ENCODE measurements at regions not wholly inside any gene's neighbourhood (a gene's known extent, or its start where the extent isn't known, plus 50 kb on each side); places are given as distances from the start of the nearest gene placed in this dataset.

DNA sequence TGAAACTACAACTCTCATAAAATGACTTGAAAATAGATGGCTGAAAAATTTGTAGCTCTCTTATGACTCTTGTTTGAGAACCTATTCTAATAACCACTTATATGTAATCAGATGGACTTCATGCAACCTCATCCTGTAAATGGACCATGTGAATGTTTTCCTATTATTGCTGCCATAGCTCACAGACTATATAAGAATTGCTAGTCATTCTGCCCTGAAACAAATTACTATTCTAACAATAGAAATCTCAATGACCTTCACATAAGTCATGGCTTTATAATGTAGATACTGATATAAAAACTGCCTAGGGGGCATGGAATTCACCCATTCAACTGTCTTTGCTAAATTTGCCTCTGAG lies 1111.0 kb upstream of the ATXN8OS start:
- H3K4me1 ChIP-seq (ENCODE audit: control insufficient read depth in 1 of 2, insufficient read depth in 2 of 2, low read depth in 1 of 2, low read length in 1 of 2), result no peaks in the 10 kb centered on the region; a peak in 1 of 4 replicates
- no peak overlapping the region for H3K4me2 ChIP-seq
- H3K4me3 ChIP-seq (ENCODE audit: low read depth in 2 of 2, low read length in 1 of 2), result no peak overlapping the region
- no peaks in the 10 kb centered on the region for H3K36me3 ChIP-seq (replicated peaks in 1 of 2; ENCODE audit: control insufficient read depth in 1 of 2, insufficient read depth in 2 of 2, low read length in 1 of 2)
- no peak overlapping the region for H2AFZ ChIP-seq (ENCODE audit: low read depth)
- H3F3A ChIP-seq (replicated peaks; ENCODE audit: insufficient read depth), result no peaks in the 10 kb centered on the region
- no peaks in the 10 kb centered on the region for H3K9me3 ChIP-seq
- H4K20me1 ChIP-seq (ENCODE audit: insufficient read depth), result no peaks in the 10 kb centered on the region
- TF ChIP-seq, protein P1, sequence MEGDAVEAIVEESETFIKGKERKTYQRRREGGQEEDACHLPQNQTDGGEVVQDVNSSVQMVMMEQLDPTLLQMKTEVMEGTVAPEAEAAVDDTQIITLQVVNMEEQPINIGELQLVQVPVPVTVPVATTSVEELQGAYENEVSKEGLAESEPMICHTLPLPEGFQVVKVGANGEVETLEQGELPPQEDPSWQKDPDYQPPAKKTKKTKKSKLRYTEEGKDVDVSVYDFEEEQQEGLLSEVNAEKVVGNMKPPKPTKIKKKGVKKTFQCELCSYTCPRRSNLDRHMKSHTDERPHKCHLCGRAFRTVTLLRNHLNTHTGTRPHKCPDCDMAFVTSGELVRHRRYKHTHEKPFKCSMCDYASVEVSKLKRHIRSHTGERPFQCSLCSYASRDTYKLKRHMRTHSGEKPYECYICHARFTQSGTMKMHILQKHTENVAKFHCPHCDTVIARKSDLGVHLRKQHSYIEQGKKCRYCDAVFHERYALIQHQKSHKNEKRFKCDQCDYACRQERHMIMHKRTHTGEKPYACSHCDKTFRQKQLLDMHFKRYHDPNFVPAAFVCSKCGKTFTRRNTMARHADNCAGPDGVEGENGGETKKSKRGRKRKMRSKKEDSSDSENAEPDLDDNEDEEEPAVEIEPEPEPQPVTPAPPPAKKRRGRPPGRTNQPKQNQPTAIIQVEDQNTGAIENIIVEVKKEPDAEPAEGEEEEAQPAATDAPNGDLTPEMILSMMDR (IDR thresholded peaks at IDR 0.05), result no peak
- no peaks in the 10 kb centered on the region for H3K27me3 ChIP-seq (ENCODE audit: insufficient read depth)
- ChIA-PET POLR2A (no interaction called here), CTCF (no interaction called here)
- DNase-seq, result no peak
- H3K9ac ChIP-seq, result no peak overlapping the region
- H3K9me2 ChIP-seq, result no peaks in the 10 kb centered on the region
- peak overlapping the region in 1 of 2 experiments; percentile 47; a peak in 1 of 4 replicates for H3K27ac ChIP-seq (ENCODE audit: low read depth in 2 of 2, low read length in 1 of 2)
- no peaks in the 10 kb centered on the region for H3K79me2 ChIP-seq (ENCODE audit: insufficient read depth)

DNA sequence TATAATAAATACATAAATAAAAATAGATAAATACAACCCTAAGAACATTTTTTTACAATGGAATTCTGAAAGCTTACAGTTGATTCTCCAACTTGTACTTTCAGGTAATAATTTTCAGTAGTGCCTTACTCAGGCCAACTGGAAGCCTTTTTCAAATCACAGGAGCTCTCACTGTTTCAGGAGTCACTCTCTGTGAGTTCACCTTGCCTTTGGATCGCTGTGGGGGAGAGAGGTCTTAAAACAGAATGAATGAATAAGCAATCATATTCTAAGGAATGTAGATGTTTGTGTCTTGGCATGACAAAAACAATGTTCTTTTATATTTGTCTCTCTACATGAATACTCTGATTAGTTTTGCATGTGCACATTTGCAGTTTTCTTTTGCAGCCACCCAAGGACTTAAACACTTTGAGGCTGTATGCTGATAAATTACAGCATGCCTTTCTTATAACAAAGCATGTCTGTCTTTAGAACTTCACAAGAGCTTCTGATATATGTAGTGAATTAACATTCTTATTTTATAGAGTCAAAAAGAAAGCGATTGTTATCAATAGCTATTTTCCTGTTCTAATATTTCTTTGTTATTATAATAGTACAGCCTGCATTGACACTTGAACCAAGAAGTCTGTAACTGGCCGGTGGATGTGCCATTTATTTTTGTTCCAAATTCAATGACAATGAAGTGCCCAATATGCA lies 1111.5 kb upstream of the ATXN8OS start:
- H3K79me2 ChIP-seq (ENCODE audit: insufficient read depth), result no peaks in the 10 kb centered on the region
- H2AFZ ChIP-seq (ENCODE audit: low read depth), result no peak overlapping the region
- H3F3A ChIP-seq (replicated peaks; ENCODE audit: insufficient read depth), result no peaks in the 10 kb centered on the region
- DNase-seq, result no peak
- H3K4me2 ChIP-seq, result no peak overlapping the region
- peak overlapping the region in 1 of 2 experiments; percentile 47; a peak in 1 of 4 replicates for H3K27ac ChIP-seq (ENCODE audit: low read depth in 2 of 2, low read length in 1 of 2)
- CTCF ChIA-PET, result no interaction called here
- H4K20me1 ChIP-seq (ENCODE audit: insufficient read depth), result no peaks in the 10 kb centered on the region
- POLR2A ChIA-PET, result no interaction called here
- H3K27me3 ChIP-seq (ENCODE audit: insufficient read depth), result no peaks in the 10 kb centered on the region
- 50% methylated on average over 3 of the region's 3 CpGs for WGBS (ENCODE audit: low lambda C conversion rate)
- no peak overlapping the region for H3K9ac ChIP-seq
- no peaks in the 10 kb centered on the region for H3K36me3 ChIP-seq (replicated peaks in 1 of 2; ENCODE audit: control insufficient read depth in 1 of 2, insufficient read depth in 2 of 2, low read length in 1 of 2)
- H3K4me3 ChIP-seq (ENCODE audit: low read depth in 2 of 2, low read length in 1 of 2), result no peak overlapping the region
- H3K9me3 ChIP-seq, result no peaks in the 10 kb centered on the region
- H3K9me2 ChIP-seq, result no peaks in the 10 kb centered on the region
- H3K4me1 ChIP-seq (ENCODE audit: control insufficient read depth in 1 of 2, insufficient read depth in 2 of 2, low read depth in 1 of 2, low read length in 1 of 2), result no peaks in the 10 kb centered on the region; a peak in 1 of 4 replicates
- TF ChIP-seq SIN3A (IDR thresholded peaks at IDR 0.05; ENCODE audit: borderline replicate concordance, low read depth, low read length), result no peak
- TF ChIP-seq, protein P2, sequence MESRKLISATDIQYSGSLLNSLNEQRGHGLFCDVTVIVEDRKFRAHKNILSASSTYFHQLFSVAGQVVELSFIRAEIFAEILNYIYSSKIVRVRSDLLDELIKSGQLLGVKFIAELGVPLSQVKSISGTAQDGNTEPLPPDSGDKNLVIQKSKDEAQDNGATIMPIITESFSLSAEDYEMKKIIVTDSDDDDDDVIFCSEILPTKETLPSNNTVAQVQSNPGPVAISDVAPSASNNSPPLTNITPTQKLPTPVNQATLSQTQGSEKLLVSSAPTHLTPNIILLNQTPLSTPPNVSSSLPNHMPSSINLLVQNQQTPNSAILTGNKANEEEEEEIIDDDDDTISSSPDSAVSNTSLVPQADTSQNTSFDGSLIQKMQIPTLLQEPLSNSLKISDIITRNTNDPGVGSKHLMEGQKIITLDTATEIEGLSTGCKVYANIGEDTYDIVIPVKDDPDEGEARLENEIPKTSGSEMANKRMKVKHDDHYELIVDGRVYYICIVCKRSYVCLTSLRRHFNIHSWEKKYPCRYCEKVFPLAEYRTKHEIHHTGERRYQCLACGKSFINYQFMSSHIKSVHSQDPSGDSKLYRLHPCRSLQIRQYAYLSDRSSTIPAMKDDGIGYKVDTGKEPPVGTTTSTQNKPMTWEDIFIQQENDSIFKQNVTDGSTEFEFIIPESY (IDR thresholded peaks at IDR 0.05; ENCODE audit: borderline replicate concordance, low read depth), result no peak
- TF ChIP-seq RAD21 (IDR thresholded peaks at IDR 0.05; ENCODE audit: low read length), result no peak
- TF ChIP-seq GABPA (IDR thresholded peaks at IDR 0.05; ENCODE audit: low read depth), result no peak
- TF ChIP-seq EZH2phosphoT487 (IDR thresholded peaks at IDR 0.05; ENCODE audit: borderline replicate concordance, low read depth), result no peak
- TF ChIP-seq TCF12 (IDR thresholded peaks at IDR 0.05), result no peak
- TF ChIP-seq, protein P3, sequence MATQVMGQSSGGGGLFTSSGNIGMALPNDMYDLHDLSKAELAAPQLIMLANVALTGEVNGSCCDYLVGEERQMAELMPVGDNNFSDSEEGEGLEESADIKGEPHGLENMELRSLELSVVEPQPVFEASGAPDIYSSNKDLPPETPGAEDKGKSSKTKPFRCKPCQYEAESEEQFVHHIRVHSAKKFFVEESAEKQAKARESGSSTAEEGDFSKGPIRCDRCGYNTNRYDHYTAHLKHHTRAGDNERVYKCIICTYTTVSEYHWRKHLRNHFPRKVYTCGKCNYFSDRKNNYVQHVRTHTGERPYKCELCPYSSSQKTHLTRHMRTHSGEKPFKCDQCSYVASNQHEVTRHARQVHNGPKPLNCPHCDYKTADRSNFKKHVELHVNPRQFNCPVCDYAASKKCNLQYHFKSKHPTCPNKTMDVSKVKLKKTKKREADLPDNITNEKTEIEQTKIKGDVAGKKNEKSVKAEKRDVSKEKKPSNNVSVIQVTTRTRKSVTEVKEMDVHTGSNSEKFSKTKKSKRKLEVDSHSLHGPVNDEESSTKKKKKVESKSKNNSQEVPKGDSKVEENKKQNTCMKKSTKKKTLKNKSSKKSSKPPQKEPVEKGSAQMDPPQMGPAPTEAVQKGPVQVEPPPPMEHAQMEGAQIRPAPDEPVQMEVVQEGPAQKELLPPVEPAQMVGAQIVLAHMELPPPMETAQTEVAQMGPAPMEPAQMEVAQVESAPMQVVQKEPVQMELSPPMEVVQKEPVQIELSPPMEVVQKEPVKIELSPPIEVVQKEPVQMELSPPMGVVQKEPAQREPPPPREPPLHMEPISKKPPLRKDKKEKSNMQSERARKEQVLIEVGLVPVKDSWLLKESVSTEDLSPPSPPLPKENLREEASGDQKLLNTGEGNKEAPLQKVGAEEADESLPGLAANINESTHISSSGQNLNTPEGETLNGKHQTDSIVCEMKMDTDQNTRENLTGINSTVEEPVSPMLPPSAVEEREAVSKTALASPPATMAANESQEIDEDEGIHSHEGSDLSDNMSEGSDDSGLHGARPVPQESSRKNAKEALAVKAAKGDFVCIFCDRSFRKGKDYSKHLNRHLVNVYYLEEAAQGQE (IDR thresholded peaks at IDR 0.05; ENCODE audit: low read depth, low read length), result no peak
- no peak for TF ChIP-seq CHD2 (IDR thresholded peaks at IDR 0.05; ENCODE audit: low read length, partially characterized antibody)
- TF ChIP-seq, protein P4, sequence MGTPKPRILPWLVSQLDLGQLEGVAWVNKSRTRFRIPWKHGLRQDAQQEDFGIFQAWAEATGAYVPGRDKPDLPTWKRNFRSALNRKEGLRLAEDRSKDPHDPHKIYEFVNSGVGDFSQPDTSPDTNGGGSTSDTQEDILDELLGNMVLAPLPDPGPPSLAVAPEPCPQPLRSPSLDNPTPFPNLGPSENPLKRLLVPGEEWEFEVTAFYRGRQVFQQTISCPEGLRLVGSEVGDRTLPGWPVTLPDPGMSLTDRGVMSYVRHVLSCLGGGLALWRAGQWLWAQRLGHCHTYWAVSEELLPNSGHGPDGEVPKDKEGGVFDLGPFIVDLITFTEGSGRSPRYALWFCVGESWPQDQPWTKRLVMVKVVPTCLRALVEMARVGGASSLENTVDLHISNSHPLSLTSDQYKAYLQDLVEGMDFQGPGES (IDR thresholded peaks at IDR 0.05; ENCODE audit: low read depth, low read length), result no peak
- no peak for TF ChIP-seq NFIC (IDR thresholded peaks at IDR 0.05; ENCODE audit: borderline replicate concordance)
- TF ChIP-seq, protein P5, sequence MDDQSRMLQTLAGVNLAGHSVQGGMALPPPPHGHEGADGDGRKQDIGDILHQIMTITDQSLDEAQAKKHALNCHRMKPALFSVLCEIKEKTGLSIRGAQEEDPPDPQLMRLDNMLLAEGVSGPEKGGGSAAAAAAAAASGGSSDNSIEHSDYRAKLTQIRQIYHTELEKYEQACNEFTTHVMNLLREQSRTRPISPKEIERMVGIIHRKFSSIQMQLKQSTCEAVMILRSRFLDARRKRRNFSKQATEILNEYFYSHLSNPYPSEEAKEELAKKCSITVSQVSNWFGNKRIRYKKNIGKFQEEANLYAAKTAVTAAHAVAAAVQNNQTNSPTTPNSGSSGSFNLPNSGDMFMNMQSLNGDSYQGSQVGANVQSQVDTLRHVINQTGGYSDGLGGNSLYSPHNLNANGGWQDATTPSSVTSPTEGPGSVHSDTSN (IDR thresholded peaks at IDR 0.05), result no peak
- TF ChIP-seq MXI1 (IDR thresholded peaks at IDR 0.05; ENCODE audit: low read depth, low read length), result no peak
- no peak for TF ChIP-seq JUND (IDR thresholded peaks at IDR 0.05)
- no peak for TF ChIP-seq POLR2AphosphoS5 (IDR thresholded peaks at IDR 0.05; ENCODE audit: low read depth, low read length)
- no peak for TF ChIP-seq MEF2A (IDR thresholded peaks at IDR 0.05; ENCODE audit: borderline replicate concordance, low read depth)
- TF ChIP-seq, protein P6, sequence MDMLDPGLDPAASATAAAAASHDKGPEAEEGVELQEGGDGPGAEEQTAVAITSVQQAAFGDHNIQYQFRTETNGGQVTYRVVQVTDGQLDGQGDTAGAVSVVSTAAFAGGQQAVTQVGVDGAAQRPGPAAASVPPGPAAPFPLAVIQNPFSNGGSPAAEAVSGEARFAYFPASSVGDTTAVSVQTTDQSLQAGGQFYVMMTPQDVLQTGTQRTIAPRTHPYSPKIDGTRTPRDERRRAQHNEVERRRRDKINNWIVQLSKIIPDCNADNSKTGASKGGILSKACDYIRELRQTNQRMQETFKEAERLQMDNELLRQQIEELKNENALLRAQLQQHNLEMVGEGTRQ (IDR thresholded peaks at IDR 0.05; ENCODE audit: borderline replicate concordance, low read depth, low read length), result no peak

Measured in SK-N-SH (cell line).